PFSK-1 (cell line): ENCODE measurements at regions not wholly inside any gene's neighbourhood (a gene's known extent, or its start where the extent isn't known, plus 50 kb on each side); places are given as distances from the start of the nearest gene placed in this dataset.

Source experiments
- FOXP2 ChIP-seq: optimal IDR thresholded peaks from 2 replicates; pipeline ENCODE3; 2011; ENCODE audit warnings: borderline replicate concordance, control low read depth, inconsistent platforms; ENCODE audit not compliant: insufficient read depth; ENCODE audit errors: extremely low read length, extremely low read depth
- POLR2AphosphoS5 ChIP-seq: IDR thresholded peaks from 2 replicates; pipeline ENCODE4 v1.6.1; 2012; ENCODE audit warnings: low read depth, mild to moderate bottlenecking, control low read depth, low read length, moderate library complexity
- REST ChIP-seq, 2 experiments: IDR thresholded peaks; 2 replicates each; pipeline versions ENCODE4 v1.6.1 to v1.8.0; 2011 to 2012; ENCODE audit warnings: low read depth in 2 of 2, low read length in 2 of 2, control low read depth in 1 of 2, inconsistent platforms in 1 of 2, mild to moderate bottlenecking in 1 of 2, moderate library complexity in 1 of 2; ENCODE audit not compliant: insufficient read depth in 1 of 2
- SIN3A ChIP-seq: IDR thresholded peaks from 2 replicates; pipeline ENCODE4 v1.6.1; 2012; ENCODE audit warnings: mild to moderate bottlenecking, low read length, moderate library complexity, borderline replicate concordance; ENCODE audit not compliant: insufficient read depth
- TAF1 ChIP-seq: IDR thresholded peaks from 2 replicates; pipeline ENCODE4 v1.6.1; 2012; ENCODE audit warnings: low read length, control low read depth, borderline replicate concordance; ENCODE audit not compliant: insufficient read depth

- TF ChIP-seq POLR2AphosphoS5 (no peak), SIN3A (no peak), TAF1 (no peak), FOXP2 (no peak), REST (IDR thresholded peaks at IDR 0.05; ENCODE audit: insufficient read depth in 1 of 2, low read depth in 2 of 2, low read length in 2 of 2) (no peak)
These were observed 257.1 kb downstream of the BCL11A start for GRCh38 chr2:60296219-60296955.
